GM12875 (cell line): ENCODE measurements at regions not wholly inside any gene's neighbourhood (a gene's known extent, or its start where the extent isn't known, plus 50 kb on each side); places are given as distances from the start of the nearest gene placed in this dataset.

Experiments used
- H3K4me3 ChIP-seq: one replicate; pipeline ENCODE4 v1.5.1; 2011; ENCODE audit warnings: low read depth, low read length, control low read depth
- CTCF ChIP-seq: IDR thresholded peaks from 2 replicates; pipeline ENCODE4 v1.5.1; 2011; ENCODE audit warnings: low read depth, mild to moderate bottlenecking, control low read depth, inconsistent platforms, low read length, moderate library complexity, borderline replicate concordance; ENCODE audit not compliant: insufficient read depth

- no peak for TF ChIP-seq CTCF
- H3K4me3 ChIP-seq = no peak overlapping the region
Observed at GRCh38 chr15:53226559-53226958, 436.4 kb upstream of the ONECUT1 start.

- no peak for TF ChIP-seq CTCF
- no peak overlapping the region for H3K4me3 ChIP-seq
Observed at GRCh38 chr15:53225781-53226180, 435.6 kb upstream of the ONECUT1 start.

GRCh38 chr15:53224371-53224770, 434.2 kb upstream of the ONECUT1 start:
- H3K4me3 ChIP-seq = no peak overlapping the region
- no peak for TF ChIP-seq CTCF

GRCh38 chr15:53223815-53224214, 433.7 kb upstream of the ONECUT1 start:
- no peak overlapping the region for H3K4me3 ChIP-seq
- TF ChIP-seq CTCF = no peak

- H3K4me3 ChIP-seq = no peak overlapping the region
- no peak for TF ChIP-seq CTCF
Observed at GRCh38 chr15:53218666-53219580, 428.8 kb upstream of the ONECUT1 start.

- H3K4me3 ChIP-seq = no peak overlapping the region
- no peak for TF ChIP-seq CTCF
Observed at GRCh38 chr15:53216036-53216435, 425.9 kb upstream of the ONECUT1 start.

GRCh38 chr15:53213336-53213735, 423.2 kb upstream of the ONECUT1 start:
- no peak overlapping the region for H3K4me3 ChIP-seq
- no peak for TF ChIP-seq CTCF
